SK-N-SH (cell line): ENCODE measurements at regions not wholly inside any gene's neighbourhood (a gene's known extent, or its start where the extent isn't known, plus 50 kb on each side); places are given as distances from the start of the nearest gene placed in this dataset.

Experiments
- CTCF ChIA-PET: fragments of 300-600, 350-600 bp; formaldehyde crosslinking; extraction: SDS; loops from one replicate; lab custom pipeline; 2021; lab: Yijun Ruan, JAX
- POLR2A ChIA-PET: fragments of 350-600 bp; sonication (Branson Sonifier 250); formaldehyde crosslinking; extraction: SDS; loops from one replicate; lab custom pipeline; 2020; ENCODE audit warnings: antibody characterized with exemption, inconsistent platforms; lab: Yijun Ruan, JAX
- DNase-seq: peaks from one replicate; pipeline ENCODE4 v3.0.0; 2012
- H2AFZ ChIP-seq: fragments of 200-600 bp; sonication (generic); 2 replicates; pipeline ENCODE4 v1.8.1; 2016; ENCODE audit warnings: antibody characterized with exemption, mild to moderate bottlenecking, low read depth
- H3F3A ChIP-seq: fragments of 200-600 bp; sonication (generic); replicated peaks from 2 replicates; pipeline ENCODE3; 2016; ENCODE audit warnings: antibody characterized with exemption, mild to moderate bottlenecking; ENCODE audit not compliant: insufficient read depth
- H3K27ac ChIP-seq, 2 experiments: fragments of 200-500 bp in 1 of 2; fragments of 200-600 bp in 1 of 2; sonication (Bioruptor generic) in 1 of 2; sonication (generic), shearing (Covaris generic) in 1 of 2; 2 replicates each; pipeline versions ENCODE4 v1.5.1 to v1.6.1; 2014 to 2016; ENCODE audit warnings: low read depth in 2 of 2, inconsistent platforms in 1 of 2, low read length in 1 of 2, mild to moderate bottlenecking in 1 of 2, mixed read lengths in 1 of 2
- H3K27me3 ChIP-seq: fragments of 200-600 bp; sonication (generic), shearing (Covaris generic); 2 replicates; pipeline ENCODE4 v1.6.1; 2016; ENCODE audit warnings: mixed run types; ENCODE audit not compliant: insufficient read depth
- H3K36me3 ChIP-seq, 2 experiments: fragments of 200-500 bp in 1 of 2; fragments of 200-600 bp in 1 of 2; sonication (Bioruptor generic) in 1 of 2; sonication (generic) in 1 of 2; replicated peaks in 1 of 2; 2 replicates each; pipeline versions ENCODE3 to v1.5.1; 2014 to 2016; ENCODE audit warnings: low read length in 1 of 2, mild to moderate bottlenecking in 1 of 2; ENCODE audit not compliant: insufficient read depth in 2 of 2, control insufficient read depth in 1 of 2
- H3K4me1 ChIP-seq, 2 experiments: fragments of 200-500 bp in 1 of 2; fragments of 200-600 bp in 1 of 2; sonication (Bioruptor generic) in 1 of 2; sonication (generic), shearing (Covaris generic) in 1 of 2; 2 replicates each; pipeline versions ENCODE4 v1.5.1 to v1.6.1; 2014 to 2016; ENCODE audit warnings: low read depth in 1 of 2, low read length in 1 of 2, mixed run types in 1 of 2; ENCODE audit not compliant: insufficient read depth in 2 of 2, control insufficient read depth in 1 of 2
- H3K4me2 ChIP-seq: fragments of 200-600 bp; sonication (generic), shearing (Covaris generic); 2 replicates; pipeline ENCODE4 v1.6.1; 2017; ENCODE audit warnings: mixed run types
- H3K4me3 ChIP-seq, 2 experiments: fragments of 200-500 bp in 1 of 2; fragments of 200-600 bp in 1 of 2; sonication (Bioruptor generic) in 1 of 2; sonication (generic), shearing (Covaris generic) in 1 of 2; 2 replicates each; pipeline versions ENCODE4 v1.5.1 to v1.8.1; 2014 to 2016; ENCODE audit warnings: low read depth in 2 of 2, inconsistent platforms in 1 of 2, low read length in 1 of 2, mild to moderate bottlenecking in 1 of 2, mixed read lengths in 1 of 2, moderate library complexity in 1 of 2
- H3K79me2 ChIP-seq: fragments of 200-600 bp; sonication (generic); 2 replicates; pipeline ENCODE4 v1.8.1; 2017; ENCODE audit warnings: mild to moderate bottlenecking; ENCODE audit not compliant: insufficient read depth
- H3K9ac ChIP-seq: fragments of 200-600 bp; sonication (generic); 2 replicates; pipeline ENCODE4 v1.6.1; 2017; ENCODE audit warnings: mixed run types
- H3K9me2 ChIP-seq: fragments of 200-600 bp; sonication (generic); 2 replicates; pipeline ENCODE4 v1.6.1; 2017; ENCODE audit warnings: mixed run types
- H3K9me3 ChIP-seq: fragments of 200-600 bp; sonication (generic); 2 replicates; pipeline ENCODE4 v1.6.1; 2017; ENCODE audit warnings: mixed run types, mild to moderate bottlenecking, moderate library complexity
- H4K20me1 ChIP-seq: fragments of 200-600 bp; sonication (generic); 2 replicates; pipeline ENCODE4 v1.6.1; 2017; ENCODE audit warnings: mild to moderate bottlenecking, mixed run types; ENCODE audit not compliant: insufficient read depth
- CTCF ChIP-seq: fragments of 200-600 bp; sonication (generic); IDR thresholded peaks from 2 replicates; pipeline ENCODE4 v1.6.1; 2017; ENCODE audit warnings: antibody characterized with exemption, mild to moderate bottlenecking, moderate library complexity
- EZH2phosphoT487 ChIP-seq: fragments of 200-600 bp; sonication (generic); IDR thresholded peaks from 2 replicates; pipeline ENCODE4 v1.6.1; 2017; ENCODE audit warnings: low read depth, mixed run types, mild to moderate bottlenecking, antibody characterized with exemption, moderate library complexity, borderline replicate concordance
- GATA2 ChIP-seq: sonication (generic); formaldehyde crosslinking; IDR thresholded peaks from 2 replicates; pipeline ENCODE4 v1.5.0; 2020; ENCODE audit warnings: mild to moderate bottlenecking, missing genetic modification reagents
- JUND ChIP-seq: IDR thresholded peaks from 2 replicates; pipeline ENCODE4 v1.4.0; 2012
- NFIC ChIP-seq: IDR thresholded peaks from 2 replicates; pipeline ENCODE4 v1.4.0; 2012; ENCODE audit warnings: borderline replicate concordance
- NRF1 ChIP-seq: IDR thresholded peaks from 2 replicates; pipeline ENCODE4 v1.6.1; 2012; ENCODE audit warnings: low read depth, mild to moderate bottlenecking, low read length
- POLR2AphosphoS5 ChIP-seq: IDR thresholded peaks from 2 replicates; pipeline ENCODE4 v1.6.1; 2012; ENCODE audit warnings: low read depth, low read length
- RAD21 ChIP-seq: IDR thresholded peaks from 2 replicates; pipeline ENCODE4 v1.6.1; 2012; ENCODE audit warnings: mild to moderate bottlenecking, low read length
- RCOR1 ChIP-seq: fragments of 150-350 bp; IDR thresholded peaks from 2 replicates; pipeline ENCODE4 v1.6.1; 2017; ENCODE audit warnings: antibody characterized with exemption, low read length
- RFX5 ChIP-seq: IDR thresholded peaks from 2 replicates; pipeline ENCODE4 v1.6.1; 2012; ENCODE audit warnings: mild to moderate bottlenecking, improper control_type of control experiment, low read length
- RXRA ChIP-seq: IDR thresholded peaks from 2 replicates; pipeline ENCODE4 v1.4.0; 2012; ENCODE audit warnings: low read depth, mild to moderate bottlenecking, borderline replicate concordance
- SIN3A ChIP-seq: IDR thresholded peaks from 2 replicates; pipeline ENCODE4 v1.6.1; 2012; ENCODE audit warnings: low read depth, mild to moderate bottlenecking, low read length, moderate library complexity, borderline replicate concordance
- SMC3 ChIP-seq: IDR thresholded peaks from 2 replicates; pipeline ENCODE4 v1.6.1; 2012; ENCODE audit warnings: low read depth, low read length, improper control_type of control experiment
- TAF1 ChIP-seq: IDR thresholded peaks from 2 replicates; pipeline ENCODE4 v1.6.1; 2012; ENCODE audit warnings: low read depth, mild to moderate bottlenecking, low read length, moderate library complexity, borderline replicate concordance
- TCF12 ChIP-seq: IDR thresholded peaks from 2 replicates; pipeline ENCODE4 v1.4.0; 2012
- TEAD4 ChIP-seq: IDR thresholded peaks from 2 replicates; pipeline ENCODE4 v1.4.0; 2012; ENCODE audit warnings: mild to moderate bottlenecking, borderline replicate concordance; ENCODE audit not compliant: insufficient read depth
- YY1 ChIP-seq: IDR thresholded peaks from 2 replicates; pipeline ENCODE4 v1.4.0; 2012; ENCODE audit warnings: low read depth, mild to moderate bottlenecking
- WGBS: methylation state at CpG from one replicate; pipeline ENCODE4 v1.1.6; 2017; ENCODE audit warnings: low lambda C conversion rate; 5-methylcytosine and 5-hydroxymethylcytosine counted together
- TF ChIP-seq, protein P1 (sequence below): fragments of 150-350 bp; IDR thresholded peaks from 2 replicates; pipeline ENCODE4 v1.6.1; 2017; ENCODE audit warnings: antibody characterized with exemption, low read length, low read depth, borderline replicate concordance
- TF ChIP-seq, protein P2 (sequence below): IDR thresholded peaks from 2 replicates; pipeline ENCODE4 v1.4.0; 2012; ENCODE audit warnings: low read depth, borderline replicate concordance
- TF ChIP-seq, protein P3 (sequence below): IDR thresholded peaks from 2 replicates; pipeline ENCODE4; 2012

- H2AFZ ChIP-seq = no peak overlapping the region
- H3K36me3 ChIP-seq = no peaks in the 10 kb centered on the region
- H3K4me2 ChIP-seq = no peak overlapping the region
- peaks cover 0 to 3% of the 10 kb centered on the region in 2 experiments; a peak in 1 of 4 replicates for H3K4me1 ChIP-seq
- no peak overlapping the region for H3K9ac ChIP-seq
- no peaks in the 10 kb centered on the region for H4K20me1 ChIP-seq
- ChIA-PET CTCF (no interaction called here), POLR2A (no interaction called here)
- TF ChIP-seq POLR2AphosphoS5 (no peak), NRF1 (no peak), SMC3 (no peak), TCF12 (no peak), SIN3A (no peak), NFIC (no peak), GATA2 (CRISPR knock-in tag) (no peak), RAD21 (no peak), YY1 (no peak), RCOR1 (no peak), CTCF (no peak), RXRA (no peak), JUND (no peak), TAF1 (no peak), RFX5 (no peak), EZH2phosphoT487 (no peak), TEAD4 (no peak)
- TF ChIP-seq, protein P1, sequence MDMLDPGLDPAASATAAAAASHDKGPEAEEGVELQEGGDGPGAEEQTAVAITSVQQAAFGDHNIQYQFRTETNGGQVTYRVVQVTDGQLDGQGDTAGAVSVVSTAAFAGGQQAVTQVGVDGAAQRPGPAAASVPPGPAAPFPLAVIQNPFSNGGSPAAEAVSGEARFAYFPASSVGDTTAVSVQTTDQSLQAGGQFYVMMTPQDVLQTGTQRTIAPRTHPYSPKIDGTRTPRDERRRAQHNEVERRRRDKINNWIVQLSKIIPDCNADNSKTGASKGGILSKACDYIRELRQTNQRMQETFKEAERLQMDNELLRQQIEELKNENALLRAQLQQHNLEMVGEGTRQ = no peak
- TF ChIP-seq, protein P2, sequence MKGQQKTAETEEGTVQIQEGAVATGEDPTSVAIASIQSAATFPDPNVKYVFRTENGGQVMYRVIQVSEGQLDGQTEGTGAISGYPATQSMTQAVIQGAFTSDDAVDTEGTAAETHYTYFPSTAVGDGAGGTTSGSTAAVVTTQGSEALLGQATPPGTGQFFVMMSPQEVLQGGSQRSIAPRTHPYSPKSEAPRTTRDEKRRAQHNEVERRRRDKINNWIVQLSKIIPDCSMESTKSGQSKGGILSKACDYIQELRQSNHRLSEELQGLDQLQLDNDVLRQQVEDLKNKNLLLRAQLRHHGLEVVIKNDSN = no peak
- TF ChIP-seq, protein P3, sequence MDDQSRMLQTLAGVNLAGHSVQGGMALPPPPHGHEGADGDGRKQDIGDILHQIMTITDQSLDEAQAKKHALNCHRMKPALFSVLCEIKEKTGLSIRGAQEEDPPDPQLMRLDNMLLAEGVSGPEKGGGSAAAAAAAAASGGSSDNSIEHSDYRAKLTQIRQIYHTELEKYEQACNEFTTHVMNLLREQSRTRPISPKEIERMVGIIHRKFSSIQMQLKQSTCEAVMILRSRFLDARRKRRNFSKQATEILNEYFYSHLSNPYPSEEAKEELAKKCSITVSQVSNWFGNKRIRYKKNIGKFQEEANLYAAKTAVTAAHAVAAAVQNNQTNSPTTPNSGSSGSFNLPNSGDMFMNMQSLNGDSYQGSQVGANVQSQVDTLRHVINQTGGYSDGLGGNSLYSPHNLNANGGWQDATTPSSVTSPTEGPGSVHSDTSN = no peak
- no peaks in the 10 kb centered on the region for H3K9me2 ChIP-seq
- no peak for DNase-seq
- H3K9me3 ChIP-seq = no peaks in the 10 kb centered on the region
- no peaks in the 10 kb centered on the region for H3F3A ChIP-seq
- 65% methylated on average over 6 of the region's 10 CpGs for whole genome bisulfite sequencing
- H3K27ac ChIP-seq = no peak overlapping the region
- no peaks in the 10 kb centered on the region for H3K79me2 ChIP-seq
- H3K27me3 ChIP-seq = peaks cover 32% of the 10 kb centered on the region
- no peak overlapping the region for H3K4me3 ChIP-seq
Measured at GRCh38 chr22:27159716-27160295, 502.4 kb downstream of the MIAT start.
